ENCODE measurements at regions not wholly inside any gene's neighbourhood (a gene's known extent, or its start where the extent isn't known, plus 50 kb on each side); places are given as distances from the start of the nearest gene placed in this dataset.

- TF ChIP-seq, protein P1, sequence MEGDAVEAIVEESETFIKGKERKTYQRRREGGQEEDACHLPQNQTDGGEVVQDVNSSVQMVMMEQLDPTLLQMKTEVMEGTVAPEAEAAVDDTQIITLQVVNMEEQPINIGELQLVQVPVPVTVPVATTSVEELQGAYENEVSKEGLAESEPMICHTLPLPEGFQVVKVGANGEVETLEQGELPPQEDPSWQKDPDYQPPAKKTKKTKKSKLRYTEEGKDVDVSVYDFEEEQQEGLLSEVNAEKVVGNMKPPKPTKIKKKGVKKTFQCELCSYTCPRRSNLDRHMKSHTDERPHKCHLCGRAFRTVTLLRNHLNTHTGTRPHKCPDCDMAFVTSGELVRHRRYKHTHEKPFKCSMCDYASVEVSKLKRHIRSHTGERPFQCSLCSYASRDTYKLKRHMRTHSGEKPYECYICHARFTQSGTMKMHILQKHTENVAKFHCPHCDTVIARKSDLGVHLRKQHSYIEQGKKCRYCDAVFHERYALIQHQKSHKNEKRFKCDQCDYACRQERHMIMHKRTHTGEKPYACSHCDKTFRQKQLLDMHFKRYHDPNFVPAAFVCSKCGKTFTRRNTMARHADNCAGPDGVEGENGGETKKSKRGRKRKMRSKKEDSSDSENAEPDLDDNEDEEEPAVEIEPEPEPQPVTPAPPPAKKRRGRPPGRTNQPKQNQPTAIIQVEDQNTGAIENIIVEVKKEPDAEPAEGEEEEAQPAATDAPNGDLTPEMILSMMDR (IDR thresholded peaks at IDR 0.05; ENCODE audit: low read depth, low read length), result no peak
- TF ChIP-seq EZH2phosphoT487 (IDR thresholded peaks at IDR 0.05; ENCODE audit: low read depth), result no peak
Observed at GRCh38 chr15:31503758-31504461, 177.3 kb downstream of the KLF13 start.
